HG03342 (cell line): ENCODE measurements at regions not wholly inside any gene's neighbourhood (a gene's known extent, or its start where the extent isn't known, plus 50 kb on each side); places are given as distances from the start of the nearest gene placed in this dataset.

Source experiments
- ATAC-seq: cut with Tn5 transposase; IDR thresholded peaks from one replicate; pipeline ENCODE4 v1.9.1; 2021; ENCODE audit warnings: mild to moderate bottlenecking, moderate library complexity; ENCODE audit not compliant: unreplicated experiment

DNA sequence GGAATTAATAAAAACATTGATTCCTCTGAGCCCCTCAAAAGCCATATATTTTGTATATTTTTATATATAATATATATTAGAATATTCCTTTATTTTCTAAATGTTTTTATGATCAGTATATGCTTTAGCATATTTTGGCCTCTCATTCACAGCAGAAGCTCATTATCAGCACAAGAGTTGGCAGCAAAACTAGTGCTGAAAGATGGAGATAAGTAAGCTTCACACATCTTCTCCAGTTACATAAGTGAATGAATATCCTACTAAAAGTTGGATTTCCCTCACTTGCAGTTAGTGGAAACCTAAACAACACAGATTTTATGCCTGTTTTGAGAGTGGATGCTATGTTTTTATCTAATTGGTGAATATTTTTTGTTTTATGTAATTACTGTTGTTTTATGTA lies 1303.8 kb upstream of the ADGRB3 start:
- ATAC-seq, result no peak

DNA sequence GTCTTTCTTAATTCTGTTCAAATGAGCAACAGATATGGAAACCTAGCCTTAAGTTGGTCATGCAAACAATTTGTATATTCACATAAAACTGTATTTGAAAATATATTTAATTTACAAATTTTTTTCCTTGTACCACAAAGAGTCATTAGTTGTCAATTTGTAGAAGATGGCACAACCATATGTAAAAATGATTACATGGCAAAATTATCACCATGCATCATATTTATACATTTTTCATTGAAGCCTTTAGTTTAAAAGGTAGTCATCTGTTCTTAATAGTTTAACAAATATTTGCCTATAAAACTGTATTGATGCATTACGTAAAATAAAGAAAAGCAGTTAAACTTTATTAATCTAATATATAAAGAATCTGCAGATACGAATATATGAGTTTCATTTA lies 1306.8 kb upstream of the ADGRB3 start:
- no peak for ATAC-seq

DNA sequence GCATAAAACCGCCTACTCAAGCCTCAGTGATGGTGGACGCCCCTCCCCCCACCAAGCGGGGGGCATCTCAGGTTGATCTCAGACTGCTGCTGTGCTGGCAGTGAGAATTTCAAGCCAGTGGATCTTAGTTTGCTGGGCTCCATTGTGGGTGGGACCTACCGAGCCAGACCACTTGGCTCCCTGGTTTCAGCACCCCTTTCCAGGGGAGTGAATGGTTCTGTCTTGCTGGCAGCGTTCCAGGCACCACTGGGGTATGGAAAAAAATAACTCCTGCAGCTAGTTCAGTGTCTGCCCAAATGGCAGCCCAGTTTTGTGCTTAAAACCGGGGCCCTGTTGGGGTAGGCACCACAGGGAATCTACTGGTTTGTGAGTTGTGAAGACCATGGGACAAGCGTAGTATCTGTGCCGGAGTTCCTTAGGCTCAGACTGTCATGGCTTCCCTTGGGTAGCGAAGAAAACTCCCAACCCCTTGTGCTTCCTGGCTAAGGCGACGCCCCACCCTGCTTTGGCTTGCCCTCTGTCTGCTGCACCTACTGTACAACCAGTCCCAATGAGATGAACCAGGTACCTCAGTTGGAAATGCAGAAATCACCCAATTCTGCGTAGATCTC lies 1334.5 kb upstream of the ADGRB3 start:
- ATAC-seq, result no peak

DNA sequence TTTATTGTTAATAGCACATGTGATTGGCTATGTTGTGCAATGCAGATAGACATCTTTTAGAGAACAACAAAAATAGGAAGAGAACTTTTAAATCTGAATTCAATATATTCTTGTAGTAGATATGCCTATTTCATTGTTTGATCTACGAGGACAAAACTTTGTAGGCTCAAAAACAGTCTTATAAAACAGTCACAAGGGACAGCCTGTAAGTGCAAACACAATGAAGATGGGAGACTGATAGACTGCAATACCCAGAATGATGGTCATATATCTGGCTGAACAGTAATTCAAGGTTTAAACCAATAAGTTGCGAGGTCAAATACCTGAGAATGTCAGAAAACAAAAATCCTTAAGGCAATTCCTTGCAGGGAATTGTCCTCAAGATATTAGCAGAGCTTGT lies 1342.9 kb upstream of the ADGRB3 start:
- no peak for ATAC-seq

DNA sequence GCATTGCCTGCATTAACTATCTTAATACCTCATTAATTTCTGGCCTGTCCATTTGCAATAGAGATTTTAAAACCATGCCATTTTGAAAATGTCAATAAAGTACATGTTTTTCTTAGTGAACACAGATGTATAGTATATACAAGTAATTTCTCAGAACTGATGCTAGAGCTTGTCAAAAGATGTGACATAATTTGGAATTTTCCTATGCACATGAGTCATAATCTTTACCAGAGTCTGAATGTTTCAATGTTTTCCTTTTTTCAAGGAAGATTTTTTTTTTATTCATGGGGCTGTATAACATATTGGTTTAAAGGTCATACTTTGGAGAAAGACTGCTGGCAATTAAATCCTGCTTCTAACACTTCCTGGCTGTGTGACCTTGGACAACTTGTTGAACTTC lies 1347.5 kb upstream of the ADGRB3 start:
- no peak for ATAC-seq

DNA sequence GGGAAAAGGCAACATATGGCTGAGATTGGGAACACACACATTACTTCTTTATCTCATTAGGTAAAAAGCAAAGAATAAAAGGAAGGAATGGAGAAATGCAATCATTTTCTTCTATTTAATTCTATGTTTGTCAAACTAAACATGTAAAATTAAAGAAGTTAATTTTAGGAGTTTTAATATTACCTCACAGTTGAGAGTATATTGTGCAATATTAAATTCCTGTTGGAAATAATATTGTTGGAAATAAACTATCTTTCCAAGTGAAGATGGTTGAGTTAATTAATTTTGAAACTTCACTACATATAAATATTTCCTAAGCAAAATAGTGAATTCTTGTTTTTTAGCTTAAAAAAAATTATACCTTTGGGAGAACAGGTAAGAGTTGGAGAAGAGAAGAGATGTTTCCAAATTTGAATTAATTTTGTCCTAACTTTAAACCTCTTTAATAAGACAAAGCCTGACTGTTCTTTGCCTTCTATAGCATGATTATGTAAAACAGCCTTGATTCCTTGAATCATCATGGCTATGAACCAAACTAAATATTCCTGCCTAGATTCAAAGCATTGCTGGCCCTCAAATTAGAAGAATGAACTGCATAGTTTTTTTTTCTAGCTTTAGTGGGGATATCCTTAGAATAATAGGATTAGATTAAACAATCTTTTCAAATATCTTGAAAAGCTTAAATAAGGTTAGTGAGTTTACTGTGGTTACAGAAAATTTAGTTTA lies 1349.1 kb upstream of the ADGRB3 start:
- no peak for ATAC-seq

DNA sequence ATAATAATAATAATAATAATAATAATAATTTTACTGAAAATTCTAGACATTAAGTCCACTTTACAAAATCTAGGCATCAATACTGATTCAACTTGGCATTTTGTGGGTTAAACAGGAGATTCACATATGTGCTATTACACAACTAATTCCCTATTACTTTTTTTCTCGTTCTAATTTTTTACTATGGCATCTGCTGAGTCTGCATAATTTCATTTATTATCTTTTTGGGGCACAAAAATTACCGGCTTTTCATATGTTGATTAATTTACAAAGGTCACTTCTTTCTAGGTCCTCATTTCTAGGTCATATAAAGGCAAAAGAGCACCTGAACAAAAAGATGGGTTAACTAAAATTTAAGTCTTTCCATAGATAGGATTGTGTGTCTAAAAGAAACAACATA lies 1357.8 kb upstream of the ADGRB3 start:
- no peak for ATAC-seq

DNA sequence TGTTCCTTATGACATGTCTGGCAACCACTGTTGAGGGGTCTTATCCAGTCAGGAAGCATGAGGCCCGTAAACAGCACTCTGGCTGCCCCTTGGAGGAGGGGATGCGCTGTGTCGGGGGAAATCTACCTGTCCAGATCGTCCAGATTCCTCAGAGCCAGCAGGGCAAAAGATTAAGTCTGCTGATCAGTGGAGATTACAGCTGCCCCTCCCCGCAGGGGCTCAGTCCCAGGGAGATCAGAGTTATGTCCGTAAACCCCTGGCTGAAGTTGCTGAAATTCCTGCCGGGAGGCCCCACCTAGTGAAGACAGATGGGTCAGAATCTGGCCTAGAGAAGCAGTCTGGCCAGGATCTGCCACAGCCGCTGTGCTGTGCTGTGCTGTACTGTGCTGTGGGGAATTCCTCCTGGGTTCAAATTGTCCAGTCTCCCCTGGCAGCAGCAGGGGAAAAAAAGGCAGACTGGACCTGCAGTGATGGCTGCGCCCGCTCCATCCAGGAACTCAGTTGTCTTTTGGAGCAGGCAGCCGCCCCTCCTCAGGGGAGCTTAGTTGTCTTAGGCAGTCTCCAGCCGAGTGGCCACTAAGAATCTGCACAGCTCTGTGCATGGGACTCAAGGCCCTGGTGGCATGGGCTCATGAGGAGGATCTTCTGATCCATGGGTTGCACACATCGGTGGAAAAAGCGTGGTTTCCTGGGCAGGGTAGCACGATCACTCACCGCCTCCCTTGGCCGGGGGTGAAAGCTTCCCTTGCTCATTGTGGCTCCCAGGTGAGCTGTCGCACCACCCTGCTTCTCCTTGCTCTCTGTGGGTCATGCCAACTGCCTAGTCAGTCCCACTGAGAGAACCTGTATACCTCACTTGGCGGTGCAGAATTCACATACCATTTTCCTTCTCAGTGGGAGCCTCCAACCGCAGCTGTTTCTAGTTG lies 1368.8 kb upstream of the ADGRB3 start:
- no peak for ATAC-seq

DNA sequence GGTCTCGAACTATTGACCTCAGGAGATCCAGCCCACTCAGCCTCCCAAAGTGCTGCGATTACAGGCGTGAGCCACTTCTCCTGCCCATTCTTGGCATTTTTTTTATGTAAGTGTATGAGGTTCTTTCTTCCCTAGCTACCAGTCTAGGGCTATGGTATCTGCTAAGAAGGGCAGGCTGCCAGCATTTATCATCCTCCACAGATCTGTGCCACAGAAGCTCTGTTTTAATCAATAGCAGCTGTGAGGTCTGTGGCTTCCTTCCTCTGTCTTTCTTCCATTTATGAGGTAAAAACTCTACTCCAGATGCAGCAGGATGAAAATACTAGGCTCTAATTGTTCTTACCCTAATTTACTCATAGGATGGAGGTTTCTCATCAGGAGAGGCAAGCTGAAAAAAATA lies 1382.4 kb upstream of the ADGRB3 start:
- no peak for ATAC-seq

DNA sequence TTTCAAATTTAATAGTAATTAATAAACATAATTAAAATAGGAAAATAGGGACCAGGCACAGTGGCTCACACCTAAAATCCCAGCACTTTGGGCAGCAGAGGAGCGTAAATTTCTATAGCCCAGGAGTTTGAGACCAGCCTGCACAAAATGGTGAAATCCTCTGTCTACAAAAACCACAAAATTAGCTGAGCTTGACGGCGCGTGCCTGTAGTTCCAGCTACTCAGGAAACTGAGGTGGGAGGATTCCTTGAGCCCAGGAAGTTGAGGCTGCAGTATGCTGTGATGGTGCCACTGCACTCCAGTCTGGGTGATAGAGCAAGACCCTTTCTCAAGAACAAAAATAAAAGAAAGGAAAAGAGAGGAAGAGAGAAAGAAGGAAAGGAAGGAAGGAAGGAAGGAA lies 1387.0 kb upstream of the ADGRB3 start:
- ATAC-seq, result no peak

DNA sequence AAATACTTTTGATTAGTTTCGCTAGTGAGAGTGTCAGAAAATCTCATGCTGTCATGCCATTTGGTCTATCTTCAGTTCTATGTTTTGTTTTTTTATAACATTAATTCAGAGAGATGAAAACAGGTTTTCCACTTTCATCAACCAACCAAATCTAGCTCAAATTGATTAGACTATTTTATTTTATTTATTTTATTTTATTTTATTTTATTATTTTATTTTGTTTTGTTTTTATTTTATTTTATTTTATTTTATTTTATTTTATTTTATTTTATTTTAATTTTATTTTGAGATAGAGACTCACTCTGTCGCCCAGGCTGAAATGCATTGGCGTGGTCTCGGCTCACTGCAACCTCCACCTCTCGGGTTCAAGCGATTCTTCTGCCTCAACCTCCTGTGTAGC lies 1391.0 kb upstream of the ADGRB3 start:
- no peak for ATAC-seq

DNA sequence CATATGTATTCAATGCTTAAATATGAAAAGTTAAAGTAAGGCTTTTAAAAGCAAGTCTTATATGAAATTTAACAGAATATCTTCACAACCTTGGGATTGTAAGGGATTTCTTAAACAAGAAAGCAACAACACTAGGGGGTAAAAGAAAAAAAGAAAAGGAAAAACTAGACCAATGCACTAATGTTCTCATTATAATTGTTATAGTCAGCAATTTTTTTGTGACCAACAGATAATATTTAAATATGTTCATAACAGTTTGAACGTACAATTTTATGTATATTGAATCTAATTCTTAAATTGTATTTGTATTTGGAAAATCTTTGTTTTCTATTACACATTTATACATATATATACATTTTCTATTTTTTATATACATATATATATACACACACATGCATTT lies 1397.8 kb upstream of the ADGRB3 start:
- no peak for ATAC-seq

DNA sequence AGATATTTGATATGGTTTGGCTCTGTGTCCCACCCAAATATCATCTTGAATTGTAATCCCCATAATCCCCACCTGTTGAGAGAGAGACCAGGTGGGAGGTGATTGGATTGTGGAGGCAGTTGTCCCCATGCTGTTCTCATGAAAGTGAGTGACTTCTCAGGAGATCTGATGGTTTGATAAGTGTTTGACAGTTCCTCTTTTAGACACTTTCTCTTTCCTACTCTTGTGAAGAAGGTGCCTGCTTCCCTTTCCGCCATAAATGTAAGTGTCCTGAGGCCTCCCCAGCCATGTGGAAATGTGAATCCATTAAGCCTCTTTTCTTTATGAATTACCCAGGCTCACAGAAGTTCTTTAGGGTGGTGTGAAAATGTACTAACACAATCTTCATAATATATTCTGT lies 1404.0 kb upstream of the ADGRB3 start:
- ATAC-seq, result no peak

DNA sequence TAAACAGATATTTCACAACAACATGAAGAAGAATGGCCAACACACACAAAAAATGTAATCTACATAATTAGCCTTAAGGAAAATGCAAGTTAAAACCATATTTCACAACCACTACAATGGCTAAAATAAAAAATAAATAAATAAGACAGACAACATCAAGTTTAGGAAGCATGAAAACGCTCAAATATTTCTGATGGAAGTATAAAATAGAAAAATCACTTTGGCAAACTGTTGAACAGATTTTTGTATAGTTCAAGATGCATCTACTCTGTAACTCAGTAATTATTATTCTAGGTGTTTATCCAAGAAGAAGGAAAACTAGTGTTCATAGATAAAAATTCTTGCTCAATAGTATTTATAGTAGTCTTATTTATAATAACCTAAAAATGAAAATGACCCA lies 1410.1 kb upstream of the ADGRB3 start:
- no peak for ATAC-seq

DNA sequence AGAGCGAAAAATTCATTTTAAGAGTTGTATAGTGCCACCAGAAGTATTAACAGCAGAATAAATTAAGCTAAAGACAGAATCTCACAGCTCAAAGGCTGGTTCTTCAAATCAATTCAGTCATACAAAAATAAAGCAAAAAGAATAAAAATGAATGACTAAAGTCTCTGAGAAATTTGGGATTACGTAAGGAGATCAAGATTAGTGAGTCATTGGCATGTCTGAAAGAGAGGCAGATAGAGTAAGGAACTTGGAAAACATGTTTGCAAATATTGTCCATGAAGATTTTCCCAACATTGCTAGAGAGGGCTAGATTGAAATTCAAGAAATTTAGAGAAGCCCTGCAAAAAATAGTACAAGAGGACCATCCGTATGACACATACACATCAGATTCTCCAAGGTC lies 1413.9 kb upstream of the ADGRB3 start:
- no peak for ATAC-seq

DNA sequence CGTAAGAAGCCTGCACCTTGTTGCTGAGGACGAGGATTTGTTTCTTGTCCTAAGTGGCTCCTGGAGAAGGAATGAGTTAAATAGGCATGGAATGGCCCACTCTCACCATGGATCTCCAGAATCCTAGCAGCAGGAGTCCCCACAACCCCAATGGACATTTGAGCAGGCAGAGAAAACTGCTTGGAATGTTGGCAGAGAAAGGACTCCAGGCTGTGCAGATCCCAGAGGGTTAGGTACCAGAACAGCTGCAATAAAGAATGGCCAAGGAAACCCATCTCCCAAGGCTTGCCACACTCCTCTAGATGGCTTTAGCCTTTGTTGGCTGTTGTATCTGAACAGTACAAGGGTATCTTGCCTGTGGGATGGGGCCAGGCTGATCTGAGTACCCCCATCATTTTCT lies 1415.7 kb upstream of the ADGRB3 start:
- no peak for ATAC-seq

DNA sequence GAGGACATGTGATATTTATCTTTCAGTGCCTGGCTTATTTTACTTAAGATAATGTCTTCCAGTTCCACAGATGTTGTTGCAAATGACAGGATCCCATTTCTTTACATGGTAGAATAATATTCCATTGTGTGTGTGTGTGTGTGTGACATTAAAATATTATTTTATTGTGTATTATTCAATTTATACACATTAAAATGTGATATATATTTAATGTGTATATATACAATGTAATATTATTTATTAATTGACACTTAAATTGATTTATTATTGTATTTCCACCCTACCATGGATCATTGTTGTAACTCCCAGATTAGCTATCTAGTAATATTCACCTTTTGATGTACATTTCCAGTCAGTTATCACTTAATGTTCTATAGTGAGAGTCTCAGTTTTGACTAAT lies 1422.5 kb upstream of the ADGRB3 start:
- no peak for ATAC-seq

DNA sequence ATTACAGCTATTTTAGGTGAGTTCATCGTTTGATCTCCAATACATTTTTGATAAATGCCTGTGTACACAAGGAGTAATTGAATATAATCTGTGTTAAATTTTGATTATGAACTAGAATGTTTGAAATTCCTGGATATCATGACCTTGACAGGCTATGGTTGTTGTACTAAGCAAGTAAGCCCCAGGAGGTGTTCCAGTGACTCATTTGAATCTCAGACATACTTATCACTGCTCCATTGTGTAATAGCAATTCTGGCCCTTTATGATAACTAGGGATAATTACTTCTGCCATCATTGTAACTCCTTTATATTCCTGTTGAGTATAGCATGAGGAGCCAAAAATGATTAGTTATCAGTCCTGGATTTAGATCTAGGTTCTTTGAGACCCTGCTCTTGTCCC lies 1424.6 kb upstream of the ADGRB3 start:
- no peak for ATAC-seq

DNA sequence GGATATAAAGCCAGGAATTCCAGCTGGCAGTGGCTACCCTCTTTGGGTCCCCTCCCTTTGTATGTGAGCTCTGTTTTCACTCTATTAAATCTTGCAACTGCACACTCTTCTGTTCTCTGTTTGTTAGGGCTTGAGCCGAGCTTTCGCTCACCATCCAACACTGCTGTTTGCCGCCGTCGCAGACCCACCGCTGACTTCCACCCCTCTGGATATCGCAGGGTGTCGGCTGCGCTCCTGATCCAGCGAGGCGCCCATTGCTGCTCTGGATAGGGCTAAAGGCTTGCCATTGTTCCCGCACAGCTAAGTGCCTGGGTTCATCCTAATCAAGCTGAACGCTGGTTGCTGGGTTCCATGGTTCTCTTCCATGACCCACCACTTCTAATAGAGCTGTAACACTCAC lies 1433.5 kb upstream of the ADGRB3 start:
- no peak for ATAC-seq

DNA sequence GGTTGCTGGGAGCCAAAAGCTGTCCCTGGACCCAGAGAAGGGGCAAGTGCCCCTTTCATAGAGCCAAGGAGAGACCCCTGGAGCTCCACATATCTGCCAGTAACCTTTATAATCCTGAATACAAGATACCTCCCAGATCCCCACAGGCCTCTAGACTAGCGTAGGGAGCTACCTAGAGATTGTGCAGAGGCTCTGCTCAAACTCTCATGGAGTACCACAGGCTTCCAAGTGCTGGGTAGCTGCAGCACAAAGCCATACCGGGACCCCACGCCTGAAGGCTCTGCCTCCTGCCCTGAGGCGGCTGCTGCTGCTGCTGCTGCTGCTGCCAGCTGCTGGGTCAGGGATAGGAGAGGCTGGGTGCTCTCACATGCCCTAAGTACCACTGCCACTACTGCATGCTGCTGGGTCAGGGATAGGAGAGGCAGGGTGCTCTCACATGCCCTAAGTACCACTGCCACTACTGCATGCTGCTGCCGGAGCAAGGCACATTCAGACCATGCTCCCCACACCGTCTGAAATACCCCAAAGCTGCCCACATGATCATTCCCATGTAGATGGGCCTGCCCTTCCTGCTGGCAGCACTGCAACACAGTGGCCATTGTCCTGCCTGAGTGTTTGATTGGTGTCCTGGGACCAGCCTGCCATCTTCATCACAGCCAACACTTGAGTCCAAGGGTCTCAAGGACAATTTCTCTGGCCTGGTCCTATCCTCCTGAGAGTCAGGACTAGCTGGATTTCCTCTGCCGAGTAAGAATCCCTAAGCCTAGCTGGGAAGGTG lies 1434.3 kb upstream of the ADGRB3 start:
- no peak for ATAC-seq

DNA sequence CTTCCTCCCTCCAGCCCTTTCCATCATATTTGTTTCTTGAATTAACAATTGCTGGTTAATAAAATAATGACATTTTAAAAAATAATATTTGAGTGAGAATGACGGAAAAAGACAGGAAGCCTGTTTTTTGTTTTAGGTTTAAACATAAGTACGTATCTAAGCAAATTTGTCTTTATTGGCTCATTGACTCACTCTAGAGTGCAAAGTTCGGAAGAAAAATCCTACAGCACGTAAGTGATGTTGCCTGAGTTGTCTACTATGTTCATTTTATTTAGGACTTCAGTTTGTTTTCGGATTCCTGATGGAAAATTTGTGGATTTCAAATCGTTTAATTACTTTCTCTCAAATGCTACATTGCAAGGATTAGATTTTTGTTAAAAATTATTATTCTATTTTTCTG lies 1435.7 kb upstream of the ADGRB3 start:
- no peak for ATAC-seq
